ENCODE measurements at regions not wholly inside any gene's neighbourhood (a gene's known extent, or its start where the extent isn't known, plus 50 kb on each side); places are given as distances from the start of the nearest gene placed in this dataset.

GRCh38 chr4:163747886-163748285 lies 253.4 kb downstream of the TMA16 start:
- no peak for TF ChIP-seq CTCF (IDR thresholded peaks at IDR 0.05)
- no peak for TF ChIP-seq POLR2A (IDR thresholded peaks at IDR 0.05)
